A673 (cell line): ENCODE measurements at regions not wholly inside any gene's neighbourhood (a gene's known extent, or its start where the extent isn't known, plus 50 kb on each side); places are given as distances from the start of the nearest gene placed in this dataset.

Experiments used
- BruUV-seq: library from RNA; stranded (reverse); fragments of 400-500 nt; replicated peaks from 2 replicates; lab custom pipeline; 2021; lab: Mats Ljungman, UMichigan
- CTCF ChIA-PET: fragments of 300-600 bp; sonication (Branson Sonifier 250); formaldehyde crosslinking; loops from one replicate; lab custom pipeline; 2022; ENCODE audit warnings: antibody characterized with exemption; lab: Charles Lee
- POLR2A ChIA-PET: fragments of 300-600 bp; sonication (Branson Sonifier 250); formaldehyde crosslinking; loops from one replicate; lab custom pipeline; 2022; ENCODE audit warnings: antibody characterized with exemption; ENCODE audit not compliant: low non-redundant PET; lab: Charles Lee
- DNase-seq: peaks from one replicate; pipeline ENCODE4 v3.0.0-alpha.2; 2015; ENCODE audit warnings: low spot score
- H3K27ac ChIP-seq: fragments of 200-600 bp; sonication (generic); 2 replicates; pipeline ENCODE4 v1.5.1; 2016; ENCODE audit warnings: mixed run types, low read depth, mild to moderate bottlenecking, mixed read lengths, antibody characterized with exemption, low read length; ENCODE audit not compliant: poor library complexity, severe bottlenecking
- H3K27me3 ChIP-seq: fragments of 200-600 bp; sonication (generic); replicated peaks from 2 replicates; pipeline ENCODE4 v1.6.1; 2017; ENCODE audit warnings: mixed run types, low read depth, mild to moderate bottlenecking, mixed read lengths, antibody characterized with exemption, low read length; ENCODE audit not compliant: insufficient read depth, poor library complexity
- H3K36me3 ChIP-seq: fragments of 200-600 bp; sonication (generic); 2 replicates; pipeline ENCODE4 v1.6.1; 2016; ENCODE audit warnings: mixed run types, mild to moderate bottlenecking, mixed read lengths, antibody characterized with exemption, low read length; ENCODE audit not compliant: insufficient read depth, poor library complexity, severe bottlenecking
- H3K4me1 ChIP-seq: fragments of 200-600 bp; sonication (generic); 2 replicates; pipeline ENCODE4 v1.6.1; 2017; ENCODE audit warnings: mixed run types, mild to moderate bottlenecking, mixed read lengths, antibody characterized with exemption, low read length; ENCODE audit not compliant: insufficient read depth, poor library complexity, severe bottlenecking
- H3K4me3 ChIP-seq: fragments of 200-600 bp; sonication (generic); 2 replicates; pipeline ENCODE4 v1.5.1; 2016; ENCODE audit warnings: low read depth, mixed run types, mild to moderate bottlenecking, mixed read lengths, low read length; ENCODE audit not compliant: poor library complexity, severe bottlenecking
- H3K9me3 ChIP-seq: fragments of 200-600 bp; sonication (generic); 2 replicates; pipeline ENCODE4 v1.6.1; 2016; ENCODE audit warnings: mixed run types, low read depth, mild to moderate bottlenecking, mixed read lengths, antibody characterized with exemption, low read length; ENCODE audit not compliant: poor library complexity, severe bottlenecking
- CTCF ChIP-seq: fragments of 300-800, 200-600 bp; sonication (generic); conservative IDR thresholded peaks from 2 replicates; pipeline ENCODE4 v1.5.1; 2017; ENCODE audit warnings: low read depth, mild to moderate bottlenecking, antibody characterized with exemption, low read length, moderate library complexity, mixed read lengths
- EZH2 ChIP-seq: fragments of 200-600 bp; sonication (generic); IDR thresholded peaks from 2 replicates; pipeline ENCODE4 v1.6.1; 2017; ENCODE audit warnings: borderline replicate concordance, low read depth, mild to moderate bottlenecking, mixed read lengths, antibody characterized with exemption, low read length; ENCODE audit not compliant: poor library complexity, severe bottlenecking
- intact Hi-C: fragments of 100-400 bp; cut with micrococcal nuclease; formaldehyde crosslinking; loops from one replicate; pipeline ENCODE4 v1.10.0; 2022; ENCODE audit not compliant: unreplicated experiment

- intact Hi-C loops = no loop called here
- TF ChIP-seq CTCF (no peak), EZH2 (no peak)
- POLR2A ChIA-PET = no interaction called here
- H3K36me3 ChIP-seq = no peaks in the 10 kb centered on the region
- BruUV-seq = no TSS peak
- H3K4me3 ChIP-seq = no peak overlapping the region
- no peaks in the 10 kb centered on the region for H3K9me3 ChIP-seq
- no peak for DNase-seq
- H3K27me3 ChIP-seq = no peaks in the 10 kb centered on the region
- H3K27ac ChIP-seq = no peak overlapping the region
- CTCF ChIA-PET = no interaction called here
- no peaks in the 10 kb centered on the region for H3K4me1 ChIP-seq
Observed at GRCh38 chr9:87180361-87180760, 233.1 kb upstream of the GAS1 start.

DNA sequence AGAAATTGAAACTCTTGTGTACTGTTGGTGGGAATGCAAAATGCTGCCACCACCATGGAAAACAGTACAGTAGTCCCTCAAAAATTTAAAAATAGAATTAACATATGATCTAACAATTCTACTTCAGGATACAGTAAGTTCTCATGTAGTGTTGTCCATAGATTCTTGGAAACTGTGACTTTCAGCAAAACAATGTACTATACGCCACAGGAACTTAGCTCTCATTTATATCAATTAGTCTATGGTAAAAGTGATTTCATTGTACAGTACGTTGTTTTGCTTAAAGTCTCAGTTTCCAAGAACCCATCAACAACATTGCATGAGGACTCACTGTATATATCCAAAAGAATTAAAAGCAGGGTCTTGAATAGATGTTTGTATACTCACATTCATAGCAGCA is 233.5 kb upstream of the GAS1 start:
- intact Hi-C loops = no loop called here
- Histone ChIP-seq H3K27ac (no peak overlapping the region), H3K4me3 (no peak overlapping the region), H3K4me1 (no peaks in the 10 kb centered on the region), H3K27me3 (no peaks in the 10 kb centered on the region), H3K36me3 (no peaks in the 10 kb centered on the region), H3K9me3 (no peaks in the 10 kb centered on the region)
- ChIA-PET POLR2A (no interaction called here), CTCF (no interaction called here)
- no TSS peak for BruUV-seq
- TF ChIP-seq CTCF (no peak), EZH2 (no peak)
- no peak for DNase-seq

GRCh38 chr9:87181670-87182069 is 234.4 kb upstream of the GAS1 start:
- DNase-seq = no peak
- H3K4me1 ChIP-seq = no peaks in the 10 kb centered on the region
- H3K36me3 ChIP-seq = no peaks in the 10 kb centered on the region
- ChIA-PET POLR2A (no interaction called here), CTCF (no interaction called here)
- no peak overlapping the region for H3K27ac ChIP-seq
- no peaks in the 10 kb centered on the region for H3K9me3 ChIP-seq
- no peaks in the 10 kb centered on the region for H3K27me3 ChIP-seq
- no peak overlapping the region for H3K4me3 ChIP-seq
- intact Hi-C loops = no loop called here
- TF ChIP-seq EZH2 (no peak), CTCF (no peak)
- no TSS peak for BruUV-seq
